SK-N-SH (cell line): ENCODE measurements at regions not wholly inside any gene's neighbourhood (a gene's known extent, or its start where the extent isn't known, plus 50 kb on each side); places are given as distances from the start of the nearest gene placed in this dataset.

Experiments
- CTCF ChIA-PET: fragments of 300-600, 350-600 bp; formaldehyde crosslinking; extraction: SDS; loops from one replicate; lab custom pipeline; 2021; lab: Yijun Ruan, JAX
- POLR2A ChIA-PET: fragments of 350-600 bp; sonication (Branson Sonifier 250); formaldehyde crosslinking; extraction: SDS; loops from one replicate; lab custom pipeline; 2020; ENCODE audit warnings: antibody characterized with exemption, inconsistent platforms; lab: Yijun Ruan, JAX
- DNase-seq: peaks from one replicate; pipeline ENCODE4 v3.0.0; 2012
- H2AFZ ChIP-seq: fragments of 200-600 bp; sonication (generic); 2 replicates; pipeline ENCODE4 v1.8.1; 2016; ENCODE audit warnings: antibody characterized with exemption, mild to moderate bottlenecking, low read depth
- H3F3A ChIP-seq: fragments of 200-600 bp; sonication (generic); replicated peaks from 2 replicates; pipeline ENCODE3; 2016; ENCODE audit warnings: antibody characterized with exemption, mild to moderate bottlenecking; ENCODE audit not compliant: insufficient read depth
- H3K27ac ChIP-seq, 2 experiments: fragments of 200-500 bp in 1 of 2; fragments of 200-600 bp in 1 of 2; sonication (Bioruptor generic) in 1 of 2; sonication (generic), shearing (Covaris generic) in 1 of 2; 2 replicates each; pipeline versions ENCODE4 v1.5.1 to v1.6.1; 2014 to 2016; ENCODE audit warnings: low read depth in 2 of 2, inconsistent platforms in 1 of 2, low read length in 1 of 2, mild to moderate bottlenecking in 1 of 2, mixed read lengths in 1 of 2
- H3K27me3 ChIP-seq: fragments of 200-600 bp; sonication (generic), shearing (Covaris generic); 2 replicates; pipeline ENCODE4 v1.6.1; 2016; ENCODE audit warnings: mixed run types; ENCODE audit not compliant: insufficient read depth
- H3K36me3 ChIP-seq, 2 experiments: fragments of 200-500 bp in 1 of 2; fragments of 200-600 bp in 1 of 2; sonication (Bioruptor generic) in 1 of 2; sonication (generic) in 1 of 2; replicated peaks in 1 of 2; 2 replicates each; pipeline versions ENCODE3 to v1.5.1; 2014 to 2016; ENCODE audit warnings: low read length in 1 of 2, mild to moderate bottlenecking in 1 of 2; ENCODE audit not compliant: insufficient read depth in 2 of 2, control insufficient read depth in 1 of 2
- H3K4me1 ChIP-seq, 2 experiments: fragments of 200-500 bp in 1 of 2; fragments of 200-600 bp in 1 of 2; sonication (Bioruptor generic) in 1 of 2; sonication (generic), shearing (Covaris generic) in 1 of 2; 2 replicates each; pipeline versions ENCODE4 v1.5.1 to v1.6.1; 2014 to 2016; ENCODE audit warnings: low read depth in 1 of 2, low read length in 1 of 2, mixed run types in 1 of 2; ENCODE audit not compliant: insufficient read depth in 2 of 2, control insufficient read depth in 1 of 2
- H3K4me2 ChIP-seq: fragments of 200-600 bp; sonication (generic), shearing (Covaris generic); 2 replicates; pipeline ENCODE4 v1.6.1; 2017; ENCODE audit warnings: mixed run types
- H3K4me3 ChIP-seq, 2 experiments: fragments of 200-500 bp in 1 of 2; fragments of 200-600 bp in 1 of 2; sonication (Bioruptor generic) in 1 of 2; sonication (generic), shearing (Covaris generic) in 1 of 2; 2 replicates each; pipeline versions ENCODE4 v1.5.1 to v1.8.1; 2014 to 2016; ENCODE audit warnings: low read depth in 2 of 2, inconsistent platforms in 1 of 2, low read length in 1 of 2, mild to moderate bottlenecking in 1 of 2, mixed read lengths in 1 of 2, moderate library complexity in 1 of 2
- H3K79me2 ChIP-seq: fragments of 200-600 bp; sonication (generic); 2 replicates; pipeline ENCODE4 v1.8.1; 2017; ENCODE audit warnings: mild to moderate bottlenecking; ENCODE audit not compliant: insufficient read depth
- H3K9ac ChIP-seq: fragments of 200-600 bp; sonication (generic); 2 replicates; pipeline ENCODE4 v1.6.1; 2017; ENCODE audit warnings: mixed run types
- H3K9me2 ChIP-seq: fragments of 200-600 bp; sonication (generic); 2 replicates; pipeline ENCODE4 v1.6.1; 2017; ENCODE audit warnings: mixed run types
- H3K9me3 ChIP-seq: fragments of 200-600 bp; sonication (generic); 2 replicates; pipeline ENCODE4 v1.6.1; 2017; ENCODE audit warnings: mixed run types, mild to moderate bottlenecking, moderate library complexity
- H4K20me1 ChIP-seq: fragments of 200-600 bp; sonication (generic); 2 replicates; pipeline ENCODE4 v1.6.1; 2017; ENCODE audit warnings: mild to moderate bottlenecking, mixed run types; ENCODE audit not compliant: insufficient read depth
- ELF1 ChIP-seq: IDR thresholded peaks from 2 replicates; pipeline ENCODE4 v1.4.0; 2012
- EP300 ChIP-seq, 2 experiments: IDR thresholded peaks; 2 replicates each; pipeline versions ENCODE4 v1.4.0 to v1.6.1; 2012; ENCODE audit warnings: borderline replicate concordance in 1 of 2, low read depth in 1 of 2, low read length in 1 of 2
- EZH2phosphoT487 ChIP-seq: fragments of 200-600 bp; sonication (generic); IDR thresholded peaks from 2 replicates; pipeline ENCODE4 v1.6.1; 2017; ENCODE audit warnings: low read depth, mixed run types, mild to moderate bottlenecking, antibody characterized with exemption, moderate library complexity, borderline replicate concordance
- FOXJ3 ChIP-seq: sonication (generic); formaldehyde crosslinking; IDR thresholded peaks from 2 replicates; pipeline ENCODE4 v1.5.1; 2020; ENCODE audit warnings: mild to moderate bottlenecking, missing genetic modification reagents
- MEF2A ChIP-seq: IDR thresholded peaks from 2 replicates; pipeline ENCODE4 v1.4.0; 2012; ENCODE audit warnings: low read depth, borderline replicate concordance
- NFIC ChIP-seq: IDR thresholded peaks from 2 replicates; pipeline ENCODE4 v1.4.0; 2012; ENCODE audit warnings: borderline replicate concordance
- NRF1 ChIP-seq: IDR thresholded peaks from 2 replicates; pipeline ENCODE4 v1.6.1; 2012; ENCODE audit warnings: low read depth, mild to moderate bottlenecking, low read length
- RFX5 ChIP-seq: IDR thresholded peaks from 2 replicates; pipeline ENCODE4 v1.6.1; 2012; ENCODE audit warnings: mild to moderate bottlenecking, improper control_type of control experiment, low read length
- SIN3A ChIP-seq: IDR thresholded peaks from 2 replicates; pipeline ENCODE4 v1.6.1; 2012; ENCODE audit warnings: low read depth, mild to moderate bottlenecking, low read length, moderate library complexity, borderline replicate concordance
- TCF12 ChIP-seq: IDR thresholded peaks from 2 replicates; pipeline ENCODE4 v1.4.0; 2012
- YY1 ChIP-seq: IDR thresholded peaks from 2 replicates; pipeline ENCODE4 v1.4.0; 2012; ENCODE audit warnings: low read depth, mild to moderate bottlenecking
- WGBS: methylation state at CpG from one replicate; pipeline ENCODE4 v1.1.6; 2017; ENCODE audit warnings: low lambda C conversion rate; 5-methylcytosine and 5-hydroxymethylcytosine counted together
- TF ChIP-seq, protein P1 (sequence below): fragments of 200-600 bp; sonication (generic); IDR thresholded peaks from 2 replicates; pipeline ENCODE4 v1.6.1; 2017; ENCODE audit warnings: antibody characterized with exemption, mild to moderate bottlenecking, moderate library complexity
- TF ChIP-seq, protein P2 (sequence below): IDR thresholded peaks from 2 replicates; pipeline ENCODE4; 2012
- TF ChIP-seq, protein P3 (sequence below): IDR thresholded peaks from 2 replicates; pipeline ENCODE4 v1.4.0; 2012; ENCODE audit warnings: low read depth, borderline replicate concordance
- TF ChIP-seq, protein P4 (sequence below): IDR thresholded peaks from 2 replicates; pipeline ENCODE4 v1.4.0; 2012; ENCODE audit warnings: low read depth, borderline replicate concordance

DNA sequence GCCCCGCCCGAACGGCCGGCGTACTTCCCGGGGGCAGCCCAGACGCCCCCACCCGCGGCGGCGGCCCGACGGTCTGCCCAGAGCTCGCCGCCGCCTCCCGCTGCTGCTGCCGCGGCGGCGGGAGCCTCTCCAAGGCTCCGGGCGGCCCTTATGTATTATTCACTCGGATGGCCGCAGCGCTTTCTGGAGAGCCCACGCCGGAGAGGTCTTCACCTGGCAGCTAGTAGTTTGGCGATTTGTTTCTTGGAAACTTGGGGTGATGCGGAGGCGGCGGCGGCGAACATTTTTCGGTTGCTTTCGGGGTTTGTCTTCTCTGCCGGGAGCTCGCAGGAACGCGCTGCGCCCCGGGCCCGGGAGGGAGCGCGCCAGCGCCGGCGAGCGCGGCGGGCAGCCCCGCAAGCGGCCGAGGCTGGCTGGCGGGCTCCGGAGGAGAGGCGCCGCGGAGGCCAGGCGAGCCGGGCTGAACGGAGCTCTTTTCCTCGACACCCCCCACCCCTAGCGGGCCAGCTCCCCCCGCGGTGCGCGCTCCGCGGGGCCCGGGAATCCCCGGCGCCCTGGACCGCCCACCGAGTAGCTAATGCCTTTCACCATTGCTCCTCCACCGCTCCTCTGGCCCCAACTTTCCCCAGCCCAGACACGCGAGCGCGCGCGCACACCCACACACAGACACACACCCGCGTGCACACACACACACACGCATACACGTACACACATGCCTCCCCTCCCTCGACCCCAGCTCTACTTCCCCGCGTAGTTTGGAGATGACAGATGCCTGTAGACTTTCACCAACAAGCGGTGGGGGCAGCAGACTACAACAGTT lies 113.5 kb downstream of the DHX15 start:
- H3F3A ChIP-seq = peaks cover 22% of the 10 kb centered on the region
- H3K4me2 ChIP-seq = peak overlapping the region; percentile 89
- H4K20me1 ChIP-seq = no peaks in the 10 kb centered on the region
- CTCF ChIA-PET = interaction anchor here (0.9 to 1.1 kb wide), 2 partner anchors 17 to 80 kb away, joined by 3 to 6 read pairs; no protein-coding TSS in a partner anchor
- H3K36me3 ChIP-seq = no peaks in the 10 kb centered on the region
- DNase-seq = peak; percentile 63
- no peak overlapping the region for H3K27ac ChIP-seq
- H2AFZ ChIP-seq = peak overlapping the region; percentile 46
- H3K9me2 ChIP-seq = no peaks in the 10 kb centered on the region
- H3K9me3 ChIP-seq = no peaks in the 10 kb centered on the region
- TF ChIP-seq NRF1 = no peak
- TF ChIP-seq, protein P1, sequence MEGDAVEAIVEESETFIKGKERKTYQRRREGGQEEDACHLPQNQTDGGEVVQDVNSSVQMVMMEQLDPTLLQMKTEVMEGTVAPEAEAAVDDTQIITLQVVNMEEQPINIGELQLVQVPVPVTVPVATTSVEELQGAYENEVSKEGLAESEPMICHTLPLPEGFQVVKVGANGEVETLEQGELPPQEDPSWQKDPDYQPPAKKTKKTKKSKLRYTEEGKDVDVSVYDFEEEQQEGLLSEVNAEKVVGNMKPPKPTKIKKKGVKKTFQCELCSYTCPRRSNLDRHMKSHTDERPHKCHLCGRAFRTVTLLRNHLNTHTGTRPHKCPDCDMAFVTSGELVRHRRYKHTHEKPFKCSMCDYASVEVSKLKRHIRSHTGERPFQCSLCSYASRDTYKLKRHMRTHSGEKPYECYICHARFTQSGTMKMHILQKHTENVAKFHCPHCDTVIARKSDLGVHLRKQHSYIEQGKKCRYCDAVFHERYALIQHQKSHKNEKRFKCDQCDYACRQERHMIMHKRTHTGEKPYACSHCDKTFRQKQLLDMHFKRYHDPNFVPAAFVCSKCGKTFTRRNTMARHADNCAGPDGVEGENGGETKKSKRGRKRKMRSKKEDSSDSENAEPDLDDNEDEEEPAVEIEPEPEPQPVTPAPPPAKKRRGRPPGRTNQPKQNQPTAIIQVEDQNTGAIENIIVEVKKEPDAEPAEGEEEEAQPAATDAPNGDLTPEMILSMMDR = peak; percentile 21; the same call in 1 of the 2 replicates
- no peaks in the 10 kb centered on the region; a peak in 1 of 4 replicates for H3K4me1 ChIP-seq
- H3K79me2 ChIP-seq = no peaks in the 10 kb centered on the region
- H3K27me3 ChIP-seq = peaks cover 30% of the 10 kb centered on the region
- POLR2A ChIA-PET = no interaction called here
- peak overlapping the region; percentile 19 to 80; a peak in 3 of 4 replicates for H3K4me3 ChIP-seq
- no peak overlapping the region for H3K9ac ChIP-seq
- 1% methylated on average over 25 of the region's 90 CpGs for WGBS

DNA sequence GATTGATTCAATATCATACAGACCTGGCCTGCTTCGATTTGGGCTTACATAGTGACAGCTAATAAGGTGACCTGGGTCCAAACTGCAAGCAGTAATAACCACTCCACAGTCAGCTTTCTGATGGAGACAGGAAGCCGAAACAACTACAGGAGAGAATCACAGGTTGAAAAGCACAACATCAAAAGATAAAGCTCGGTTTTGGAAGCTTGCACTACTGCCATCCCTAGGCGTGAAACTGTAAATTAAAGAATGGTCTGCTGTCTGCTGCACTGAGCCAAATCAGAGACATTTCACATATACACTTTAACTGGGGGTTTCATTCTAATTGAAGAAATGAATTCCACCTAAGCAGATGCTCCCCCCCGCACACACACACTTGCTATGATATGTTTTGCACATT lies 116.3 kb downstream of the DHX15 start:
- CTCF ChIA-PET = interaction anchor here (1.0 to 2.4 kb wide), 2 partner anchors 8 to 219 kb away, joined by 3 to 8 read pairs; no protein-coding TSS in a partner anchor
- Histone ChIP-seq H3K4me2 (no peak overlapping the region), H3K9ac (no peak overlapping the region), H4K20me1 (no peaks in the 10 kb centered on the region), H3K79me2 (no peaks in the 10 kb centered on the region), H3K9me3 (no peaks in the 10 kb centered on the region), H3K36me3 (no peaks in the 10 kb centered on the region), H3K27me3 (peaks cover 50% of the 10 kb centered on the region), H3K4me3 (0 out of 4 replicates have a peak overlapping the region, but pooled peaks of 1 of the 2 experiments have one; percentile 29), H3F3A (peaks cover 9% of the 10 kb centered on the region), H2AFZ (no peak overlapping the region), H3K27ac (no peak overlapping the region), H3K9me2 (no peaks in the 10 kb centered on the region), H3K4me1 (no peaks in the 10 kb centered on the region; a peak in 1 of 4 replicates)
- WGBS = 25% methylated on average over 5 of the region's 5 CpGs
- POLR2A ChIA-PET = interaction anchor here (0.7 kb wide), 1 partner anchor 1340 kb away, joined by 4 read pairs; no protein-coding TSS in a partner anchor
- DNase-seq = no peak
- TF ChIP-seq EP300 (IDR thresholded peaks at IDR 0.05; ENCODE audit: borderline replicate concordance in 1 of 2, low read depth in 1 of 2, low read length in 1 of 2) = no peak
- TF ChIP-seq RFX5 = no peak
- TF ChIP-seq, protein P2, sequence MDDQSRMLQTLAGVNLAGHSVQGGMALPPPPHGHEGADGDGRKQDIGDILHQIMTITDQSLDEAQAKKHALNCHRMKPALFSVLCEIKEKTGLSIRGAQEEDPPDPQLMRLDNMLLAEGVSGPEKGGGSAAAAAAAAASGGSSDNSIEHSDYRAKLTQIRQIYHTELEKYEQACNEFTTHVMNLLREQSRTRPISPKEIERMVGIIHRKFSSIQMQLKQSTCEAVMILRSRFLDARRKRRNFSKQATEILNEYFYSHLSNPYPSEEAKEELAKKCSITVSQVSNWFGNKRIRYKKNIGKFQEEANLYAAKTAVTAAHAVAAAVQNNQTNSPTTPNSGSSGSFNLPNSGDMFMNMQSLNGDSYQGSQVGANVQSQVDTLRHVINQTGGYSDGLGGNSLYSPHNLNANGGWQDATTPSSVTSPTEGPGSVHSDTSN = no peak
- no peak for TF ChIP-seq MEF2A
- TF ChIP-seq, protein P3, sequence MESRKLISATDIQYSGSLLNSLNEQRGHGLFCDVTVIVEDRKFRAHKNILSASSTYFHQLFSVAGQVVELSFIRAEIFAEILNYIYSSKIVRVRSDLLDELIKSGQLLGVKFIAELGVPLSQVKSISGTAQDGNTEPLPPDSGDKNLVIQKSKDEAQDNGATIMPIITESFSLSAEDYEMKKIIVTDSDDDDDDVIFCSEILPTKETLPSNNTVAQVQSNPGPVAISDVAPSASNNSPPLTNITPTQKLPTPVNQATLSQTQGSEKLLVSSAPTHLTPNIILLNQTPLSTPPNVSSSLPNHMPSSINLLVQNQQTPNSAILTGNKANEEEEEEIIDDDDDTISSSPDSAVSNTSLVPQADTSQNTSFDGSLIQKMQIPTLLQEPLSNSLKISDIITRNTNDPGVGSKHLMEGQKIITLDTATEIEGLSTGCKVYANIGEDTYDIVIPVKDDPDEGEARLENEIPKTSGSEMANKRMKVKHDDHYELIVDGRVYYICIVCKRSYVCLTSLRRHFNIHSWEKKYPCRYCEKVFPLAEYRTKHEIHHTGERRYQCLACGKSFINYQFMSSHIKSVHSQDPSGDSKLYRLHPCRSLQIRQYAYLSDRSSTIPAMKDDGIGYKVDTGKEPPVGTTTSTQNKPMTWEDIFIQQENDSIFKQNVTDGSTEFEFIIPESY = no peak
- TF ChIP-seq SIN3A = no peak
- no peak for TF ChIP-seq FOXJ3 (CRISPR knock-in tag)
- TF ChIP-seq, protein P1 = no peak
- TF ChIP-seq TCF12 = no peak
- TF ChIP-seq NRF1 = no peak
- TF ChIP-seq YY1 = no peak
- TF ChIP-seq ELF1 = no peak
- TF ChIP-seq, protein P4, sequence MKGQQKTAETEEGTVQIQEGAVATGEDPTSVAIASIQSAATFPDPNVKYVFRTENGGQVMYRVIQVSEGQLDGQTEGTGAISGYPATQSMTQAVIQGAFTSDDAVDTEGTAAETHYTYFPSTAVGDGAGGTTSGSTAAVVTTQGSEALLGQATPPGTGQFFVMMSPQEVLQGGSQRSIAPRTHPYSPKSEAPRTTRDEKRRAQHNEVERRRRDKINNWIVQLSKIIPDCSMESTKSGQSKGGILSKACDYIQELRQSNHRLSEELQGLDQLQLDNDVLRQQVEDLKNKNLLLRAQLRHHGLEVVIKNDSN = no peak
- TF ChIP-seq NFIC = no peak
- TF ChIP-seq EZH2phosphoT487 = no peak
